Endothelial cell of umbilical vein (primary cell): ENCODE measurements at regions not wholly inside any gene's neighbourhood (a gene's known extent, or its start where the extent isn't known, plus 50 kb on each side); places are given as distances from the start of the nearest gene placed in this dataset.

Source experiments
- BruUV-seq: library from RNA; stranded (reverse); fragments of 400-500 nt; replicated peaks from 2 replicates; lab custom pipeline; 2021; lab: Mats Ljungman, UMichigan
- CTCF ChIA-PET: fragments of 300-600, 350-600 bp; sonication (Branson Sonifier 250); formaldehyde crosslinking; loops from one replicate; lab custom pipeline; 2021; ENCODE audit warnings: antibody characterized with exemption, inconsistent platforms; lab: Charles Lee
- POLR2A ChIA-PET: fragments of 300-600, 350-600 bp; sonication (Branson Sonifier 250); formaldehyde crosslinking; loops from one replicate; lab custom pipeline; 2021; ENCODE audit warnings: antibody characterized with exemption, inconsistent platforms; lab: Charles Lee
- DNase-seq: peaks from one replicate; pipeline ENCODE4 v3.0.0-alpha.2; 2011; ENCODE audit warnings: low read depth, low spot score
- FAIRE-seq: peaks from 2 replicates; lab custom pipeline; 2011; peaks lifted over from hg19 to GRCh38; lab: Jason Lieb, UNC
- H2AFZ ChIP-seq: 2 replicates; pipeline ENCODE4 v1.6.0; 2012; ENCODE audit warnings: low read depth, low read length, control low read depth, inconsistent platforms
- H3K27ac ChIP-seq: 2 replicates; pipeline ENCODE4 v1.5.1; 2011; ENCODE audit warnings: low read depth, mild to moderate bottlenecking, control low read depth, low read length, moderate library complexity; ENCODE audit not compliant: insufficient read depth
- H3K27me3 ChIP-seq, 2 experiments: 2 replicates each; pipeline versions ENCODE4 v1.6.0 to v1.6.1; 2011; ENCODE audit warnings: low read length in 2 of 2, mixed read lengths in 1 of 2; ENCODE audit not compliant: control insufficient read depth in 2 of 2, insufficient read depth in 2 of 2
- H3K36me3 ChIP-seq, 2 experiments: 2 replicates in 1 of 2; 3 replicates in 1 of 2; pipeline ENCODE4 v1.5.1; 2011; ENCODE audit warnings: low read length in 2 of 2, mild to moderate bottlenecking in 1 of 2, moderate library complexity in 1 of 2; ENCODE audit not compliant: control insufficient read depth in 2 of 2, insufficient read depth in 2 of 2; ENCODE audit errors: extremely low read depth in 1 of 2
- H3K4me1 ChIP-seq: 3 replicates; pipeline ENCODE4 v1.5.1; 2011; ENCODE audit warnings: mild to moderate bottlenecking, low read length; ENCODE audit not compliant: control insufficient read depth, insufficient read depth; ENCODE audit errors: extremely low read depth
- H3K4me2 ChIP-seq: 2 replicates; pipeline ENCODE4 v1.6.1; 2011; ENCODE audit warnings: low read length, control low read depth, mixed read lengths; ENCODE audit not compliant: insufficient read depth
- H3K4me3 ChIP-seq, 3 experiments: fragments of 200-600 bp in 1 of 3; sonication (generic), shearing (Covaris generic) in 1 of 3; replicated peaks in 1 of 3; 2 replicates each; pipeline ENCODE4 v1.5.1; 2011 to 2016; ENCODE audit warnings: control low read depth in 3 of 3, low read length in 3 of 3, mild to moderate bottlenecking in 2 of 3, inconsistent platforms in 1 of 3, low read depth in 1 of 3, moderate library complexity in 1 of 3; ENCODE audit not compliant: insufficient read depth in 1 of 3
- H3K79me2 ChIP-seq: 2 replicates; pipeline ENCODE4 v1.6.0; 2012; ENCODE audit warnings: low read length, inconsistent platforms; ENCODE audit not compliant: control insufficient read depth, insufficient read depth
- H3K9ac ChIP-seq: replicated peaks from 2 replicates; pipeline ENCODE3; 2011; ENCODE audit warnings: low read length, control low read depth; ENCODE audit not compliant: insufficient read depth; ENCODE audit errors: extremely low read depth
- H3K9me1 ChIP-seq: replicated peaks from 3 replicates; pipeline ENCODE4 v1.6.0; 2011; ENCODE audit warnings: mild to moderate bottlenecking, low read length; ENCODE audit not compliant: control insufficient read depth, insufficient read depth; ENCODE audit errors: extremely low read depth
- H3K9me3 ChIP-seq: replicated peaks from 2 replicates; pipeline ENCODE4 v1.5.1; 2012; ENCODE audit warnings: low read length, inconsistent platforms; ENCODE audit not compliant: control insufficient read depth, insufficient read depth
- H4K20me1 ChIP-seq: replicated peaks from 2 replicates; pipeline ENCODE3; 2011; ENCODE audit warnings: mild to moderate bottlenecking, low read length; ENCODE audit not compliant: control insufficient read depth, insufficient read depth; ENCODE audit errors: extremely low read depth
- CTCF ChIP-seq, 2 donors: IDR thresholded peaks; 1 replicate in 1 of 2; 2 replicates in 1 of 2; pipeline ENCODE4 v1.5.1; 2011; ENCODE audit warnings: low read length in 2 of 2, mild to moderate bottlenecking in 2 of 2, moderate library complexity in 2 of 2, control low read depth in 1 of 2, inconsistent platforms in 1 of 2, low read depth in 1 of 2; ENCODE audit not compliant: insufficient read depth in 1 of 2; ENCODE audit errors: extremely low read depth in 1 of 2
- EZH2 ChIP-seq: IDR thresholded peaks from 2 replicates; pipeline ENCODE4 v1.6.1; 2012; ENCODE audit warnings: borderline replicate concordance, low read depth, mild to moderate bottlenecking, moderate library complexity, low read length, inconsistent platforms; ENCODE audit not compliant: severe bottlenecking
- FOS ChIP-seq: IDR thresholded peaks from 2 replicates; pipeline ENCODE4 v1.6.1; 2011; ENCODE audit warnings: mild to moderate bottlenecking, low read length, moderate library complexity, borderline replicate concordance; ENCODE audit not compliant: insufficient read depth
- GATA2 ChIP-seq: IDR thresholded peaks from 2 replicates; pipeline ENCODE4 v1.7.0; 2011; ENCODE audit warnings: low read depth, mild to moderate bottlenecking, moderate library complexity, mixed read lengths, low read length; ENCODE audit not compliant: insufficient read length, insufficient read depth
- JUN ChIP-seq: IDR thresholded peaks from 2 replicates; pipeline ENCODE4 v1.6.1; 2011; ENCODE audit warnings: borderline replicate concordance, low read depth; ENCODE audit not compliant: insufficient read length, insufficient read depth
- MYC ChIP-seq: IDR thresholded peaks from one replicate; pipeline ENCODE4 v1.6.1; 2011; ENCODE audit warnings: mild to moderate bottlenecking, low read depth, low read length
- POLR2A ChIP-seq: IDR thresholded peaks from 2 replicates; pipeline ENCODE4 v1.6.1; 2012; ENCODE audit warnings: low read depth, mild to moderate bottlenecking, control low read depth, low read length
- POLR2AphosphoS5 ChIP-seq: IDR thresholded peaks from 2 replicates; pipeline ENCODE4 v1.6.1; 2012; ENCODE audit warnings: low read depth, mild to moderate bottlenecking, control low read depth, low read length, moderate library complexity; ENCODE audit not compliant: insufficient read depth
- dilution Hi-C: fragments of 300-500 bp; cut with MboI; formaldehyde crosslinking; loops from one replicate; pipeline ENCODE4 v1.15.0; 2019; ENCODE audit warnings: low sequenced_read_pairs; ENCODE audit not compliant: extremely low pct_ligation_motif_present
- intact Hi-C: fragments of 100-400 bp; cut with micrococcal nuclease; formaldehyde crosslinking; loops from one replicate; pipeline ENCODE4 v1.10.0; 2022
- TF ChIP-seq, protein P1 (sequence below): IDR thresholded peaks from 2 replicates; pipeline ENCODE4 v1.6.1; 2011; ENCODE audit not compliant: insufficient read depth, insufficient read length

DNA sequence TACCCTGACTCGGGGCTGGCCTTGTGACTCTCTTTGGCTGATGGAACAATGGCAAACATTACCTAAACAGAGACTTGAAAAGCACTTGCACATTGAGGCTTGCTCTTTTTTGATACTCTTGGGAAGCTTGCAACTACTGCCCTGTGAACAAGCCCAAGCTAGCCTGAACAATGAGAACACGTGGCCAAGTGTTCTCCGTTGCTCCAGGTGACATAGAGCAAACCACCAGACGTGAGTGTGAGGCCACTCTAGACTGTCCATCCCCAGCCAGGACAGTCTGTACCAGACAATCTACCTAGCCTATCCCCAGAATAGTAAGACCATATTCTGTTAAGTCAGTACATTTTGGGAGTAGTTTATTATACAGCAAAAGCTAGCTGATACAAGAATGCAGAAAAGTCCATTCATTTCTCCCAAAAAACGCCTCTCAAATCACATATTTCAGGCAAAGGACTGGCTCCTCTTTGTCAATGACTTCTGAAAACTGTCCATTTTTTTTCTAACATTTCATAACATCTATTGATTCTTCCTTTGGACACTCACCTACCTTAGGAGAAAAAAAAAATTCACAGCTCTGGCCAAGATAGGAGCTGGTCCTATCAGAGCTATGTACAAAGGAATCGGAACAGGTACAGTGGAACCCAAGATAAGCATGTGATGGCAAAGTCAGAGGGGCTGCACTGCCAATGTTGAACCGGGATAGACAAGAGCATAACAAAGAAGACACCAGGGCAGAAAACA is 142.1 kb upstream of the PKDCC start:
- Histone ChIP-seq H3K27ac (no peak overlapping the region), H3K4me3 (no peak overlapping the region), H3K36me3 (no peaks in the 10 kb centered on the region), H2AFZ (no peak overlapping the region), H3K79me2 (no peaks in the 10 kb centered on the region), H3K27me3 (peaks cover 7 to 10% of the 10 kb centered on the region in 2 experiments), H3K9me1 (no peaks in the 10 kb centered on the region), H3K9me3 (no peaks in the 10 kb centered on the region), H3K4me1 (peaks cover 8% of the 10 kb centered on the region), H4K20me1 (no peaks in the 10 kb centered on the region), H3K4me2 (peak overlapping the region; percentile 41), H3K9ac (no peak overlapping the region)
- dilution Hi-C loops = no loop called here
- ChIA-PET CTCF (interaction anchor here (0.6 to 1.7 kb wide), 5 partner anchors 10 to 52 kb away, joined by 3 to 6 read pairs (median 3); no protein-coding TSS in a partner anchor), POLR2A (no interaction called here)
- intact Hi-C loops = no loop called here
- FAIRE-seq (no peak), DNase-seq (no peak)
- BruUV-seq = no TSS peak
- TF ChIP-seq FOS (no peak), JUN (no peak), MYC (no peak), POLR2AphosphoS5 (no peak), GATA2 (no peak), EZH2 (no peak), CTCF (IDR thresholded peaks at IDR 0.05; ENCODE audit: extremely low read depth in 1 of 2, insufficient read depth in 1 of 2, low read depth in 1 of 2, low read length in 2 of 2) (no peak), POLR2A (no peak)
- TF ChIP-seq, protein P1, sequence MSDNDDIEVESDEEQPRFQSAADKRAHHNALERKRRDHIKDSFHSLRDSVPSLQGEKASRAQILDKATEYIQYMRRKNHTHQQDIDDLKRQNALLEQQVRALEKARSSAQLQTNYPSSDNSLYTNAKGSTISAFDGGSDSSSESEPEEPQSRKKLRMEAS = no peak
